ENCODE measurements at regions not wholly inside any gene's neighbourhood (a gene's known extent, or its start where the extent isn't known, plus 50 kb on each side); places are given as distances from the start of the nearest gene placed in this dataset.

GRCh38 chr1:213767683-213768082 is 220.1 kb upstream of the PROX1 start:
- no peak for DNase-seq
- Histone ChIP-seq H3K9me3 (replicated peaks; ENCODE audit: insufficient read depth, low read length) (no peaks in the 10 kb centered on the region), H3K36me3 (replicated peaks; ENCODE audit: insufficient read depth, low read length) (no peaks in the 10 kb centered on the region), H3K27ac (ENCODE audit: low read length) (no peak overlapping the region), H4K20me1 (ENCODE audit: insufficient read depth, low read length) (no peaks in the 10 kb centered on the region), H3K79me2 (ENCODE audit: low read length) (no peaks in the 10 kb centered on the region), H3K27me3 (replicated peaks; ENCODE audit: insufficient read depth, low read length) (no peaks in the 10 kb centered on the region), H2AFZ (ENCODE audit: low read length) (no peak overlapping the region), H3F3A (ENCODE audit: insufficient read depth, low read length) (no peaks in the 10 kb centered on the region), H3K9ac (ENCODE audit: low read length) (no peak overlapping the region), H3K4me3 (ENCODE audit: low read length) (no peak overlapping the region), H3K9me2 (replicated peaks; ENCODE audit: insufficient read depth, low read length) (no peaks in the 10 kb centered on the region), H3K4me2 (ENCODE audit: low read depth, low read length) (no peak overlapping the region), H3K4me1 (ENCODE audit: low read length) (no peaks in the 10 kb centered on the region)
- TF ChIP-seq CTCF (IDR thresholded peaks at IDR 0.05; ENCODE audit: low read length) (no peak), EZH2 (optimal IDR thresholded peaks at IDR 0.05; ENCODE audit: low read depth, low read length) (no peak), EZH2phosphoT487 (IDR thresholded peaks at IDR 0.05; ENCODE audit: low read length) (no peak)

- no peak overlapping the region for H3K4me2 ChIP-seq (ENCODE audit: low read depth, low read length)
- DNase-seq, result no peak
- no peaks in the 10 kb centered on the region for H3K27me3 ChIP-seq (replicated peaks; ENCODE audit: insufficient read depth, low read length)
- no peak overlapping the region for H3K9ac ChIP-seq (ENCODE audit: low read length)
- H3F3A ChIP-seq (ENCODE audit: insufficient read depth, low read length), result no peaks in the 10 kb centered on the region
- no peaks in the 10 kb centered on the region for H3K9me2 ChIP-seq (replicated peaks; ENCODE audit: insufficient read depth, low read length)
- no peak overlapping the region for H3K27ac ChIP-seq (ENCODE audit: low read length)
- H3K4me3 ChIP-seq (ENCODE audit: low read length), result no peak overlapping the region
- H3K4me1 ChIP-seq (ENCODE audit: low read length), result no peaks in the 10 kb centered on the region
- TF ChIP-seq EZH2phosphoT487 (IDR thresholded peaks at IDR 0.05; ENCODE audit: low read length) (no peak), EZH2 (optimal IDR thresholded peaks at IDR 0.05; ENCODE audit: low read depth, low read length) (no peak), CTCF (IDR thresholded peaks at IDR 0.05; ENCODE audit: low read length) (no peak)
- H2AFZ ChIP-seq (ENCODE audit: low read length), result no peak overlapping the region
- H3K36me3 ChIP-seq (replicated peaks; ENCODE audit: insufficient read depth, low read length), result no peaks in the 10 kb centered on the region
- H3K9me3 ChIP-seq (replicated peaks; ENCODE audit: insufficient read depth, low read length), result no peaks in the 10 kb centered on the region
- H3K79me2 ChIP-seq (ENCODE audit: low read length), result no peaks in the 10 kb centered on the region
- H4K20me1 ChIP-seq (ENCODE audit: insufficient read depth, low read length), result no peaks in the 10 kb centered on the region
These were observed 215.4 kb upstream of the PROX1 start for GRCh38 chr1:213772128-213773063.

- no peak for TF ChIP-seq EZH2phosphoT487 (IDR thresholded peaks at IDR 0.05; ENCODE audit: low read length)
- no peak for TF ChIP-seq EZH2 (optimal IDR thresholded peaks at IDR 0.05; ENCODE audit: low read depth, low read length)
- no peak for TF ChIP-seq CTCF (IDR thresholded peaks at IDR 0.05; ENCODE audit: low read length)
- H3K9me3 ChIP-seq (replicated peaks; ENCODE audit: insufficient read depth, low read length), result no peaks in the 10 kb centered on the region
- H4K20me1 ChIP-seq (ENCODE audit: insufficient read depth, low read length), result no peaks in the 10 kb centered on the region
- no peaks in the 10 kb centered on the region for H3K4me1 ChIP-seq (ENCODE audit: low read length)
- no peak overlapping the region for H3K4me3 ChIP-seq (ENCODE audit: low read length)
- no peaks in the 10 kb centered on the region for H3K9me2 ChIP-seq (replicated peaks; ENCODE audit: insufficient read depth, low read length)
- H3K79me2 ChIP-seq (ENCODE audit: low read length), result no peaks in the 10 kb centered on the region
- H3F3A ChIP-seq (ENCODE audit: insufficient read depth, low read length), result no peaks in the 10 kb centered on the region
- H3K9ac ChIP-seq (ENCODE audit: low read length), result no peak overlapping the region
- H3K27me3 ChIP-seq (replicated peaks; ENCODE audit: insufficient read depth, low read length), result no peaks in the 10 kb centered on the region
- no peaks in the 10 kb centered on the region for H3K36me3 ChIP-seq (replicated peaks; ENCODE audit: insufficient read depth, low read length)
- no peak overlapping the region for H3K27ac ChIP-seq (ENCODE audit: low read length)
- no peak overlapping the region for H2AFZ ChIP-seq (ENCODE audit: low read length)
- no peak overlapping the region for H3K4me2 ChIP-seq (ENCODE audit: low read depth, low read length)
- DNase-seq, result no peak
These were observed 213.8 kb upstream of the PROX1 start for GRCh38 chr1:213773975-213774374.

Data from MM.1S (cell line).